ENCODE measurements at regions not wholly inside any gene's neighbourhood (a gene's known extent, or its start where the extent isn't known, plus 50 kb on each side); places are given as distances from the start of the nearest gene placed in this dataset.
A peak's percentile ranks its signal among the peaks of the same experiment; 100 is the strongest.

DNA sequence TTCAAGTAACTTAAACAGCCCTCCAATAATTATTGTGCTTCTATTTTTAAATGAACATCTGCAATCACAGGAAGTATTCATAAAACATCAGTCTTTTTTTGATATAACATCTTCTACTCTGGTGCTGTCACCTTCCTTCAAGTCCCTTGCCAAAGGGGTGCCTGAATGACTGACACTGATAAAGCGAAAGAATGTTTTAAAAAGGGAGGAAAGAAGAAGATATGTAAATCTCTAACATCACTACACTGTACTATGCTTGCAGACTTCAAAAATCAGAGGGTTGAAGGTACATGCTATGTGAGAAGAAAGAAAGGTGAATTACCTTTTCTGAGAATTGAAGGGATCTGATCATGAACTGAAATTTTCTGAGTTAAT is 253.7 kb downstream of the ZPLD1 start:
- H3K4me1 ChIP-seq (ENCODE audit: control insufficient read depth in 2 of 2, insufficient read depth in 2 of 2, low read length in 2 of 2) = no peaks in the 10 kb centered on the region
- no peak overlapping the region for H3K27ac ChIP-seq (ENCODE audit: low read depth in 1 of 2, low read length in 1 of 2)
- no peak overlapping the region for H3K4me3 ChIP-seq (ENCODE audit: low read length in 2 of 2)
- no peaks in the 10 kb centered on the region for H3K27me3 ChIP-seq (ENCODE audit: control insufficient read depth in 2 of 2, insufficient read depth in 1 of 2, low read length in 1 of 2)
- no peak for DNase-seq (ENCODE audit: low read depth in 6 of 9, low spot score in 9 of 9)
- no peaks in the 10 kb centered on the region for H3K36me3 ChIP-seq (ENCODE audit: control insufficient read depth in 2 of 2, insufficient read depth in 2 of 2, low read length in 1 of 2)
- H3K9me3 ChIP-seq (ENCODE audit: control insufficient read depth in 2 of 2, insufficient read depth in 1 of 2, low read length in 1 of 2) = no peaks in the 10 kb centered on the region
- WGBS = 85% methylated on average over 1 of the region's 1 CpG

DNA sequence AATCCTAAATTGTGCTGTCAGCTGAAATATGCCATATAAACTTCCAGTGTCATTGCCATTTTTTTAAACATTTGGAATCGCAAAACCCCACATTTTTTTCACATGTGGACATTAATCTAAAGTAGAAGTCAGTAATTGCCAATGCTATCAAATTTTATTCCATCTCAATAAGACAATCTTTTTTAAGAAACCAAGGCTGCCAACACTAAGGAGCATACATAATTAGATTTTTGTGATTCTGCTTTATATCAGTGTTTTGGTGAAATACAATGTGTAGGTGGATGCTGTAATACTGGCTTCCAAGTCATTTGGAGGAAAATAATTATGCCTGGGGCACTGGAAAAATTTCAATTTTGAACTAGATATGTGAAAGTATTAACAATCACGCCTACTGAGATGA is 256.7 kb downstream of the ZPLD1 start:
- Histone ChIP-seq H3K9me3 (ENCODE audit: control insufficient read depth in 2 of 2, insufficient read depth in 1 of 2, low read length in 1 of 2) (no peaks in the 10 kb centered on the region), H3K4me1 (ENCODE audit: control insufficient read depth in 2 of 2, insufficient read depth in 2 of 2, low read length in 2 of 2) (no peaks in the 10 kb centered on the region), H3K36me3 (ENCODE audit: control insufficient read depth in 2 of 2, insufficient read depth in 2 of 2, low read length in 1 of 2) (no peaks in the 10 kb centered on the region), H3K27me3 (ENCODE audit: control insufficient read depth in 2 of 2, insufficient read depth in 1 of 2, low read length in 1 of 2) (no peaks in the 10 kb centered on the region), H3K4me3 (ENCODE audit: low read length in 2 of 2) (no peak overlapping the region), H3K27ac (ENCODE audit: low read depth in 1 of 2, low read length in 1 of 2) (no peak overlapping the region)
- no peak for DNase-seq (ENCODE audit: low read depth in 6 of 9, low spot score in 9 of 9)
- 92% methylated on average over 2 of the region's 2 CpGs for WGBS

DNA sequence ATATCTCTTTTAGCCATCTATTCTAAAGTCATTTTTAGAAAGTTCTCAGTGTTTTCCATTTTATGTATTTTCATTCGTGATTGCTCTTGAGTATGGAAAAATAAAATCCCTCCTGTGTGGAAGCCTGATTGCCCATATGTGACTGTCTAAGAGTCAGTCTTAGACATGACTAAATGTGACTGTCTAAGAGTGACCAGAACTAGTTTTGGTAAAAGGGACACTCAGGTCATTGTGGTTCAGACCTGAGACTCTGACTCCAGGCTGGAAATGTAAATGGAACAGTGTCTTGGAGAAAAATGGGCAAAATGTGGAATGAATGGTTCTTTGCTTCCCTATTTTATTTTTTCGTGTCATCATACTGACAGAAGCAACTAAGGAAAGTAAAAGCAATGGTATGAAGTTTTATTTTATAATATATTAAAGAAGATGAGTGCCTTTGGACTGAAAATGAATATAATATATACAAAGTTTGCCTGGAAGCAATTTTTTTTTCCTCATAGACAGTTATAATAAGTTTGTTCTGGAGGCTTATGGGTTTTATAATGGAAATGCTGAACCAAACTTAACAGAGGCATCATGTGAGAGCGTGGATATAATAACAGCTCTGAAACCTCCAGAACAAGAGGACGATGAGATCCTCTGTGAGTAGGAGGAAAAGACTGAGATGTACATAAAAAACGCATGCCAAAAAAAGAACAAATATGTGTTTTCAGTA is 264.4 kb downstream of the ZPLD1 start:
- H3K4me1 ChIP-seq (ENCODE audit: control insufficient read depth in 2 of 2, insufficient read depth in 2 of 2, low read length in 2 of 2) = no peaks in the 10 kb centered on the region
- H3K36me3 ChIP-seq (ENCODE audit: control insufficient read depth in 2 of 2, insufficient read depth in 2 of 2, low read length in 1 of 2) = no peaks in the 10 kb centered on the region
- H3K9me3 ChIP-seq (ENCODE audit: control insufficient read depth in 2 of 2, insufficient read depth in 1 of 2, low read length in 1 of 2) = no peaks in the 10 kb centered on the region
- no peaks in the 10 kb centered on the region for H3K27me3 ChIP-seq (ENCODE audit: control insufficient read depth in 2 of 2, insufficient read depth in 1 of 2, low read length in 1 of 2)
- no peak overlapping the region for H3K27ac ChIP-seq (ENCODE audit: low read depth in 1 of 2, low read length in 1 of 2)
- 90% methylated on average over 5 of the region's 5 CpGs for WGBS
- DNase-seq (ENCODE audit: low read depth in 6 of 9, low spot score in 9 of 9) = no peak
- H3K4me3 ChIP-seq (ENCODE audit: low read length in 2 of 2) = no peak overlapping the region

DNA sequence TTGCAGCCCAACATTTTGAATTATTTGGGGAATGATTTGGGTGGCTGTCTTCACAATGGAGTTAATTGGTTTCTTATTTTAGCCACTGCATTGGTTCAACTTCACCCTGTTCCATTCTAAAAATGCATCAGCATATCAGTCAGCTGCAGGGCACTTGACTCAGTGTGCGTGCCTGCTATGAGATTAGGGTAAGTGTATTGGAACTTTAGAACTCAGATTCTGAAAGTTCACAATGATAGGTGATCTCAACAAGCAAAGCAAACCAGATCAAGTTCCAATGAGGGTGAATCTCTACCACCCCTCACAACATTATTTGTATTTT is 265.0 kb downstream of the ZPLD1 start:
- Histone ChIP-seq H3K36me3 (ENCODE audit: control insufficient read depth in 2 of 2, insufficient read depth in 2 of 2, low read length in 1 of 2) (no peaks in the 10 kb centered on the region), H3K9me3 (ENCODE audit: control insufficient read depth in 2 of 2, insufficient read depth in 1 of 2, low read length in 1 of 2) (no peaks in the 10 kb centered on the region), H3K4me3 (ENCODE audit: low read length in 2 of 2) (no peak overlapping the region), H3K27ac (ENCODE audit: low read depth in 1 of 2, low read length in 1 of 2) (no peak overlapping the region), H3K27me3 (ENCODE audit: control insufficient read depth in 2 of 2, insufficient read depth in 1 of 2, low read length in 1 of 2) (no peaks in the 10 kb centered on the region), H3K4me1 (ENCODE audit: control insufficient read depth in 2 of 2, insufficient read depth in 2 of 2, low read length in 2 of 2) (no peaks in the 10 kb centered on the region)
- WGBS = 94% methylated on average over 1 of the region's 1 CpG
- no peak for DNase-seq (ENCODE audit: low read depth in 6 of 9, low spot score in 9 of 9)

DNA sequence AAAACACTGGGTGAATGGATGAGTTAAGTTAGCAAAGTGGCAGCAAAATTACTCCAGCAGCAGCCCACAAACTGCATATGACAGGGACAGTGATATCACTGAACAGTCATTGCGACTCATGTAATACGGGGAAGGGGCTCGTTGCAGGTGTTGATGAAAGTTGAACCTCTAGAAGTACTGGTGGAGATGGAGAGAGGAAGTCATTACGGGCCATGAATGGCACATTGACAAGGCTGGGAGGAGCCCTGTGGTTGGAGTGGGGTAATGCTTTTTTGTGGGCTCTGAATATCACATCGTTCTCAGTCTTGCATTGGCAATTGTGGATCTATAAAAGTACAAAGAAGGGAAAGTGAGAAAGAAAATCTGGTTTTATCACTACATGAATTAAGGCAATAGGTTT is 278.1 kb downstream of the ZPLD1 start:
- H3K4me3 ChIP-seq (ENCODE audit: low read length in 2 of 2) = no peak overlapping the region
- peaks cover 0 to 10% of the 10 kb centered on the region in 2 donors for H3K4me1 ChIP-seq (ENCODE audit: control insufficient read depth in 2 of 2, insufficient read depth in 2 of 2, low read length in 2 of 2)
- no peaks in the 10 kb centered on the region for H3K9me3 ChIP-seq (ENCODE audit: control insufficient read depth in 2 of 2, insufficient read depth in 1 of 2, low read length in 1 of 2)
- peak in 4 of 9 donors; percentile 3 to 48 (median 16) for DNase-seq (ENCODE audit: low read depth in 6 of 9, low spot score in 9 of 9)
- no peaks in the 10 kb centered on the region for H3K36me3 ChIP-seq (ENCODE audit: control insufficient read depth in 2 of 2, insufficient read depth in 2 of 2, low read length in 1 of 2)
- no peak overlapping the region for H3K27ac ChIP-seq (ENCODE audit: low read depth in 1 of 2, low read length in 1 of 2)
- 70% methylated on average over 5 of the region's 5 CpGs for WGBS
- no peaks in the 10 kb centered on the region for H3K27me3 ChIP-seq (ENCODE audit: control insufficient read depth in 2 of 2, insufficient read depth in 1 of 2, low read length in 1 of 2)

DNA sequence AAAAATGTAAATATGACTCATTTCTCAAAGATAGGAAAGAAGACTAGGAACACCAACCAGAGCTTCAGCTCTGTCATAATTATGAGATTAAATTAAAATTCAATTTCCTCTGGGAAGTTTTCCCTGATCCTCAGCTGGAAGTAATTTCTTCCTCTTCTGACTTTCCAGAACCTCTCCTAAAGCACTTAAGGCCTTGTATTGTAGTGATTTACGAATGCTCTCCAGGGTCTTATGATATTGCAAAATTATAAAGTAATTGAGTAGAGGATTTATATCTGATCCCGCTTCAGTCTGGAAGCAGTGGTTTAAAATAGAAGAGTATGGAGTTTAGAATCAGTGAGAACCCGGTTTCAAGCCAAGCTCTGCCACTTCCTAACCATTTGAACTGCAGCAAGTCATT is 279.8 kb downstream of the ZPLD1 start:
- no peak overlapping the region for H3K4me3 ChIP-seq (ENCODE audit: low read length in 2 of 2)
- 88% methylated on average over 3 of the region's 3 CpGs for WGBS
- no peak overlapping the region for H3K27ac ChIP-seq (ENCODE audit: low read depth in 1 of 2, low read length in 1 of 2)
- H3K36me3 ChIP-seq (ENCODE audit: control insufficient read depth in 2 of 2, insufficient read depth in 2 of 2, low read length in 1 of 2) = no peaks in the 10 kb centered on the region
- H3K4me1 ChIP-seq (ENCODE audit: control insufficient read depth in 2 of 2, insufficient read depth in 2 of 2, low read length in 2 of 2) = peaks cover 0 to 10% of the 10 kb centered on the region in 2 donors
- no peaks in the 10 kb centered on the region for H3K27me3 ChIP-seq (ENCODE audit: control insufficient read depth in 2 of 2, insufficient read depth in 1 of 2, low read length in 1 of 2)
- DNase-seq (ENCODE audit: low read depth in 6 of 9, low spot score in 9 of 9) = no peak
- H3K9me3 ChIP-seq (ENCODE audit: control insufficient read depth in 2 of 2, insufficient read depth in 1 of 2, low read length in 1 of 2) = no peaks in the 10 kb centered on the region

DNA sequence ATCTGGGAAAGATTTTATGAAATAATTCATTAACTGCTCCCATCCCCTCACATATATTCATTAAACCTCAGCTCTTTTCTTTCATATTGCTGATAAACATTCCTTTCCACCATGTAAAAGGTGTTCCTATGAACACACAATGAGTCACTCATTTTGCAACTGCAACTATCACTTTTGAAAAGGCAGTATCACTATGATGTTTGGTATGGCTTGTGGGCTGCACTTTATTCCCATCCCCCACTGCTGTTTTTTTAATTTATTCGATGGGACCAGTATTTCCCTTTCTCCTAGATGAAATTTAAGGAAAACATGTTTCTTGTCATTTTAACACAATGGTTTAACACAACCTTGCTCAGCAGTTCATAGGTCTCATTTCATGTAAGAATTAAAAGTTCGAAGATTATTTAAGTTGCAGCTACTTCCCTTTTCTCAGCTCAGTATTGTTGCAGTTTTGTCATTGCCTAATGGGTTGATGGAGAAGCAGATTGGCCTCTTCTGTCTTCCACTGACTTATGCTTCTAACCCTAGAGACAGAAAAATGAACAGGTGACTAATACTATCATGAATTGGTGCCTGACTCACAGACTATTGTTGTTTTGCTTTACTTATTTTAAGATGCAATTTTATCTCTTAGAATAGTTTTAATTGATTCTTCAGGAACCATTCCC is 280.3 kb downstream of the ZPLD1 start:
- WGBS = 80% methylated on average over 2 of the region's 2 CpGs
- H3K27ac ChIP-seq (ENCODE audit: low read depth in 1 of 2, low read length in 1 of 2) = no peak overlapping the region
- no peaks in the 10 kb centered on the region for H3K9me3 ChIP-seq (ENCODE audit: control insufficient read depth in 2 of 2, insufficient read depth in 1 of 2, low read length in 1 of 2)

DNA sequence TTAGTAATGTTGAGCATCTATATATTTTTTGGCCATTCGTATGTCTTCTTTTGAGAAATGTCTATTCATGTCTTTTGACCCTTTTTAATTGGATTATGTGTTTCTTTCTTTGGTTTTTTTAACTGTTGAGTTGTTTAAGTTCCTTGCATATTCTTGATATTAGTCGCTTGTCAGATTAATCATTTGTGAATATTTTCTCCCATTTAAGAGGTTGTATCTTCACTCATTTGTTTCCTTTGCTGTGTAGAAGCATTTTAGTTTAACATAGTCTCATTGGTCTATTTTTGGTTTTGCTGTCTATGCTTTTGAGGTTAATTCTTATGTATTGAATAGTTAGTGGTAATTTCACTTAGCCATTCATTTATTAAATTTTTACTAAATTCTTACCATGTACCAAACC is 283.8 kb downstream of the ZPLD1 start:
- 94% methylated on average over 2 of the region's 2 CpGs for WGBS

More for the DNA sequence above, 280.3 kb downstream of the ZPLD1 start:
- no peaks in the 10 kb centered on the region for H3K27me3 ChIP-seq (ENCODE audit: control insufficient read depth in 2 of 2, insufficient read depth in 1 of 2, low read length in 1 of 2)
- no peak for DNase-seq (ENCODE audit: low read depth in 6 of 9, low spot score in 9 of 9)
- H3K4me3 ChIP-seq (ENCODE audit: low read length in 2 of 2) = no peak overlapping the region
- H3K36me3 ChIP-seq (ENCODE audit: control insufficient read depth in 2 of 2, insufficient read depth in 2 of 2, low read length in 1 of 2) = no peaks in the 10 kb centered on the region
- H3K4me1 ChIP-seq (ENCODE audit: control insufficient read depth in 2 of 2, insufficient read depth in 2 of 2, low read length in 2 of 2) = peaks cover 0 to 10% of the 10 kb centered on the region in 2 donors

DNA sequence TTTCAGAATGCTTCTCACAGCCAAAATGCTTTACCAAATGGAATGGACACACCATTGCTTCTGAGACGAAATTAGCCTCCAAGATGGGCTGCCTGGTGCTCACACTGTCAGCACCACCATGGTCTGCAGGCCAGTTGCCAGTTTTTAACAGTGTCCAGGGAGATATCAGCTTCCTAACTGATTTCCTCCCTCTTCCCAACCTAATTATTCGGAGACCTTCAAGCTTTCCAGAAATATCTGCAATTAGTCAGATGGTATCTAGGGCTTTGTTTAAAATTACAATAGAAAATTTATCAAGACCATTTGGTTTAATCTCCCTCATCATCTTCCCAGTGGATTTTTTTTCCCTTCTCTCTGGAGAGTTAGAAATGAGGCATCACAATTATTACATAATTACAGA is 287.5 kb downstream of the ZPLD1 start:
- Histone ChIP-seq H3K4me3 (ENCODE audit: low read length in 2 of 2) (no peak overlapping the region), H3K36me3 (ENCODE audit: control insufficient read depth in 2 of 2, insufficient read depth in 2 of 2, low read length in 1 of 2) (no peaks in the 10 kb centered on the region), H3K4me1 (ENCODE audit: control insufficient read depth in 2 of 2, insufficient read depth in 2 of 2, low read length in 2 of 2) (no peaks in the 10 kb centered on the region), H3K27ac (ENCODE audit: low read depth in 1 of 2, low read length in 1 of 2) (no peak overlapping the region), H3K9me3 (ENCODE audit: control insufficient read depth in 2 of 2, insufficient read depth in 1 of 2, low read length in 1 of 2) (no peaks in the 10 kb centered on the region), H3K27me3 (ENCODE audit: control insufficient read depth in 2 of 2, insufficient read depth in 1 of 2, low read length in 1 of 2) (no peaks in the 10 kb centered on the region)
- no peak for DNase-seq (ENCODE audit: low read depth in 6 of 9, low spot score in 9 of 9)
- 61% methylated on average over 2 of the region's 2 CpGs for whole genome bisulfite sequencing

More for the DNA sequence above, 283.8 kb downstream of the ZPLD1 start:
- no peak overlapping the region for H3K27ac ChIP-seq (ENCODE audit: low read depth in 1 of 2, low read length in 1 of 2)
- H3K36me3 ChIP-seq (ENCODE audit: control insufficient read depth in 2 of 2, insufficient read depth in 2 of 2, low read length in 1 of 2) = no peaks in the 10 kb centered on the region
- no peak for DNase-seq (ENCODE audit: low read depth in 6 of 9, low spot score in 9 of 9)
- no peak overlapping the region for H3K4me3 ChIP-seq (ENCODE audit: low read length in 2 of 2)
- no peaks in the 10 kb centered on the region for H3K27me3 ChIP-seq (ENCODE audit: control insufficient read depth in 2 of 2, insufficient read depth in 1 of 2, low read length in 1 of 2)
- peaks cover 0 to 7% of the 10 kb centered on the region in 2 donors for H3K4me1 ChIP-seq (ENCODE audit: control insufficient read depth in 2 of 2, insufficient read depth in 2 of 2, low read length in 2 of 2)
- H3K9me3 ChIP-seq (ENCODE audit: control insufficient read depth in 2 of 2, insufficient read depth in 1 of 2, low read length in 1 of 2) = no peaks in the 10 kb centered on the region
